Caco-2 (cell line): ENCODE measurements at regions not wholly inside any gene's neighbourhood (a gene's known extent, or its start where the extent isn't known, plus 50 kb on each side); places are given as distances from the start of the nearest gene placed in this dataset.

Experiments
- BruUV-seq: library from RNA; stranded (reverse); fragments of 400-500 nt; replicated peaks from 2 replicates; lab custom pipeline; 2021; lab: Mats Ljungman, UMichigan
- CTCF ChIA-PET: fragments of 300-600 bp; sonication (Branson Sonifier 250); formaldehyde crosslinking; loops from one replicate; lab custom pipeline; 2022; ENCODE audit warnings: antibody characterized with exemption; lab: Charles Lee
- POLR2A ChIA-PET: fragments of 300-600 bp; sonication (Branson Sonifier 250); formaldehyde crosslinking; loops from one replicate; lab custom pipeline; 2022; ENCODE audit warnings: antibody characterized with exemption; lab: Charles Lee
- DNase-seq, 2 experiments: peaks; one replicate each; pipeline versions ENCODE4 v3.0.0 to v3.0.0-alpha.2; 2020 to 2022
- H3K27me3 ChIP-seq: replicated peaks from 2 replicates; pipeline ENCODE4 v1.6.0; 2011; ENCODE audit warnings: low read length; ENCODE audit not compliant: control insufficient read depth, insufficient read depth
- H3K36me3 ChIP-seq: 2 replicates; pipeline ENCODE4 v1.5.1; 2011; ENCODE audit warnings: low read length; ENCODE audit not compliant: control insufficient read depth, insufficient read depth
- H3K4me1 ChIP-seq: fragments of 250-450 bp; sonication (Bioruptor Pico); 2 replicates; pipeline ENCODE4 v1.5.1; 2020; ENCODE audit warnings: mild to moderate bottlenecking
- H3K4me3 ChIP-seq: 2 replicates; pipeline ENCODE4 v1.5.1; 2011; ENCODE audit warnings: low read depth, mild to moderate bottlenecking, control low read depth, low read length
- H3K9me3 ChIP-seq: fragments of 250-450 bp; sonication (Bioruptor Pico); 2 replicates; pipeline ENCODE4 v1.5.1; 2020; ENCODE audit warnings: mild to moderate bottlenecking, moderate library complexity
- H3K27ac Mint-ChIP-seq: one replicate; pipeline ENCODE4 v1.8.0; 2022; ENCODE audit warnings: mixed read lengths; ENCODE audit not compliant: unreplicated experiment
- H3K27me3 Mint-ChIP-seq: one replicate; pipeline ENCODE4 v1.8.0; 2022; ENCODE audit warnings: mixed read lengths; ENCODE audit not compliant: insufficient read depth, unreplicated experiment
- H3K36me3 Mint-ChIP-seq: one replicate; pipeline ENCODE4 v1.8.0; 2022; ENCODE audit warnings: mild to moderate bottlenecking, mixed read lengths; ENCODE audit not compliant: insufficient read depth, unreplicated experiment
- H3K4me1 Mint-ChIP-seq: one replicate; pipeline ENCODE4 v1.8.0; 2022; ENCODE audit warnings: low read depth, mixed read lengths; ENCODE audit not compliant: unreplicated experiment
- H3K4me3 Mint-ChIP-seq: one replicate; pipeline ENCODE4 v1.8.0; 2022; ENCODE audit warnings: mild to moderate bottlenecking, moderate library complexity, mixed read lengths; ENCODE audit not compliant: unreplicated experiment
- H3K9me3 Mint-ChIP-seq: one replicate; pipeline ENCODE4 v1.8.0; 2022; ENCODE audit warnings: mixed read lengths; ENCODE audit not compliant: unreplicated experiment
- intact Hi-C: fragments of 100-400 bp; cut with micrococcal nuclease; formaldehyde crosslinking; loops from one replicate; pipeline ENCODE4 v1.10.0; 2022; ENCODE audit not compliant: unreplicated experiment
- TF ChIP-seq, protein P1 (sequence below), 2 experiments: fragments of 200-600 bp in 1 of 2; IDR thresholded peaks; 1 replicate in 1 of 2; 2 replicates in 1 of 2; pipeline versions ENCODE4 v1.5.1 to v1.8.0; 2011 to 2022; ENCODE audit warnings: antibody characterized with exemption in 1 of 2, control low read depth in 1 of 2, inconsistent platforms in 1 of 2, low read depth in 1 of 2, low read length in 1 of 2, mild to moderate bottlenecking in 1 of 2, moderate library complexity in 1 of 2; ENCODE audit not compliant: insufficient read depth in 1 of 2, severe bottlenecking in 1 of 2, unreplicated experiment in 1 of 2

DNA sequence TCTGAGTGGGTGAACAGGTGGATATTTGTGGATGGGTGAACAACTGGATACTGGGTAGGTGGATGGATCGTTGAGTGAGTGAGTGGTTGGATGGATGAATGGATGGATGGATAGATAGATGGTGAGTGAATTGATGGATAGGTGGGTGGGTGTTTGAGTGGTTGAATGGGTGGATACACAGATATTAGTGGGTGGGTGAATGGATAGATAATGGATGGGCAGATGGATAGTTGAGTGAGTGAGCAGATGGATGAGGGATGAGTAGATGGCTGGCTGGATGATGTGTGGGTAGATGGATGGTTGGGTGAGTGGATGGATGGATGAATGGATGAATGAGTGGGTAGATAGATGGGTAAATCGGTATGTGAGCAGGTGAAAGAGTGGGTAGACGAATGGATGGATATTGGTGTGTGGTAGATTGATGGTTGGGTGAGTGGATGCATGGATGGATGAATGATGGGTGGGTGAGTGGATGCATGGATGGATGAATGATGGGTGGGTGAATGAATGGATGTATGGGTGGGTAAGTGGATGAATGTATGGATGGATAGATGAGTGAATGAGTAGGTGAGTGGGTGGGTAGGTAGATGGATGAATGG is 406.7 kb downstream of the MN1 start:
- Mint-ChIP-seq H3K4me1 (peaks cover 7% of the 10 kb centered on the region), H3K27me3 (peaks cover 15% of the 10 kb centered on the region), H3K4me3 (no peak overlapping the region), H3K27ac (no peak overlapping the region), H3K36me3 (peaks cover 4% of the 10 kb centered on the region), H3K9me3 (no peaks in the 10 kb centered on the region)
- H3K4me1 ChIP-seq = no peaks in the 10 kb centered on the region
- no TSS peak for BruUV-seq
- DNase-seq = no peak
- no peaks in the 10 kb centered on the region for H3K36me3 ChIP-seq
- ChIA-PET POLR2A (no interaction called here), CTCF (no interaction called here)
- peaks cover 1% of the 10 kb centered on the region; the same call in 1 of the 2 replicates for H3K27me3 ChIP-seq
- no peak overlapping the region for H3K4me3 ChIP-seq
- no peaks in the 10 kb centered on the region for H3K9me3 ChIP-seq
- intact Hi-C loops = no loop called here
- TF ChIP-seq, protein P1, sequence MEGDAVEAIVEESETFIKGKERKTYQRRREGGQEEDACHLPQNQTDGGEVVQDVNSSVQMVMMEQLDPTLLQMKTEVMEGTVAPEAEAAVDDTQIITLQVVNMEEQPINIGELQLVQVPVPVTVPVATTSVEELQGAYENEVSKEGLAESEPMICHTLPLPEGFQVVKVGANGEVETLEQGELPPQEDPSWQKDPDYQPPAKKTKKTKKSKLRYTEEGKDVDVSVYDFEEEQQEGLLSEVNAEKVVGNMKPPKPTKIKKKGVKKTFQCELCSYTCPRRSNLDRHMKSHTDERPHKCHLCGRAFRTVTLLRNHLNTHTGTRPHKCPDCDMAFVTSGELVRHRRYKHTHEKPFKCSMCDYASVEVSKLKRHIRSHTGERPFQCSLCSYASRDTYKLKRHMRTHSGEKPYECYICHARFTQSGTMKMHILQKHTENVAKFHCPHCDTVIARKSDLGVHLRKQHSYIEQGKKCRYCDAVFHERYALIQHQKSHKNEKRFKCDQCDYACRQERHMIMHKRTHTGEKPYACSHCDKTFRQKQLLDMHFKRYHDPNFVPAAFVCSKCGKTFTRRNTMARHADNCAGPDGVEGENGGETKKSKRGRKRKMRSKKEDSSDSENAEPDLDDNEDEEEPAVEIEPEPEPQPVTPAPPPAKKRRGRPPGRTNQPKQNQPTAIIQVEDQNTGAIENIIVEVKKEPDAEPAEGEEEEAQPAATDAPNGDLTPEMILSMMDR (IDR thresholded peaks at IDR 0.05; ENCODE audit: insufficient read depth in 1 of 2, low read depth in 1 of 2, low read length in 1 of 2, severe bottlenecking in 1 of 2, unreplicated experiment in 1 of 2) = no peak

GRCh38 chr22:27397036-27397953 is 404.3 kb downstream of the MN1 start:
- H3K27me3 ChIP-seq = peaks cover 1% of the 10 kb centered on the region; the same call in 1 of the 2 replicates
- Mint-ChIP-seq H3K9me3 (no peaks in the 10 kb centered on the region), H3K4me1 (no peaks in the 10 kb centered on the region), H3K36me3 (no peaks in the 10 kb centered on the region), H3K27me3 (peaks cover 13% of the 10 kb centered on the region), H3K4me3 (no peak overlapping the region), H3K27ac (no peak overlapping the region)
- POLR2A ChIA-PET = no interaction called here
- BruUV-seq = no TSS peak
- H3K4me1 ChIP-seq = no peaks in the 10 kb centered on the region
- DNase-seq = no peak
- CTCF ChIA-PET = no interaction called here
- no peaks in the 10 kb centered on the region for H3K36me3 ChIP-seq
- TF ChIP-seq, protein P1 (IDR thresholded peaks at IDR 0.05; ENCODE audit: insufficient read depth in 1 of 2, low read depth in 1 of 2, low read length in 1 of 2, severe bottlenecking in 1 of 2, unreplicated experiment in 1 of 2) = no peak
- H3K4me3 ChIP-seq = no peak overlapping the region
- intact Hi-C loops = no loop called here
- H3K9me3 ChIP-seq = no peaks in the 10 kb centered on the region

DNA sequence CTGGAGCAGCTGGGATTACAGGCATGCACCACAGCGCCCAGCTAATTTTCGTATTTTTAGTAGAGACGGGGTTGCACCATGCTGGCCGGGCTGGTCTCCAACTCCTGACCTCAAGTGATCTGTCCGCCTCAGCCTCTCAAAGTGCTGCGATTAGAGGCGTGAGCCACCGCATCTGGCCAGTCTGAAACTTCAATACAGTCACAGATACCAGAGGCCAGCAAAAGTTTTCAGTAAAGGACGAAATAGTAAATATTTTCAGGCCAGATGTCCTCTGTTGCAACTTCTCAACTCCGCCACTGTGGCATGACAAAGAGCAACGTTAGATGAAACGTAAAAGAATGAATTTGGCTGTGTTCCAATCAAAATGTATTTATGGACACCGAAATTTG is 403.6 kb downstream of the MN1 start:
- Mint-ChIP-seq H3K36me3 (no peaks in the 10 kb centered on the region), H3K4me1 (no peaks in the 10 kb centered on the region), H3K27ac (no peak overlapping the region), H3K27me3 (peaks cover 13% of the 10 kb centered on the region), H3K9me3 (no peaks in the 10 kb centered on the region), H3K4me3 (no peak overlapping the region)
- intact Hi-C loops = no loop called here
- no peak for DNase-seq
- no TSS peak for BruUV-seq
- POLR2A ChIA-PET = no interaction called here
- TF ChIP-seq, protein P1 (IDR thresholded peaks at IDR 0.05; ENCODE audit: insufficient read depth in 1 of 2, low read depth in 1 of 2, low read length in 1 of 2, severe bottlenecking in 1 of 2, unreplicated experiment in 1 of 2) = no peak
- no peaks in the 10 kb centered on the region for H3K9me3 ChIP-seq
- no peak overlapping the region for H3K4me3 ChIP-seq
- CTCF ChIA-PET = no interaction called here
- peaks cover 1% of the 10 kb centered on the region; the same call in 1 of the 2 replicates for H3K27me3 ChIP-seq
- H3K36me3 ChIP-seq = no peaks in the 10 kb centered on the region
- H3K4me1 ChIP-seq = no peaks in the 10 kb centered on the region
